ENCODE measurements at regions not wholly inside any gene's neighbourhood (a gene's known extent, or its start where the extent isn't known, plus 50 kb on each side); places are given as distances from the start of the nearest gene placed in this dataset.

GRCh38 chr7:34320412-34320811, 337.6 kb upstream of the NPSR1 start:
- Mint-ChIP-seq H3K27ac (ENCODE audit: low read depth) (no peak overlapping the region), H3K4me3 (no peak overlapping the region), H3K36me3 (ENCODE audit: insufficient read depth) (peaks cover 2% of the 10 kb centered on the region), H3K9me3 (no peaks in the 10 kb centered on the region), H3K27me3 (peaks cover 22% of the 10 kb centered on the region), H3K4me1 (peaks cover 5% of the 10 kb centered on the region)
- ATAC-seq (replicated peaks; ENCODE audit: extremely low read depth, poor library complexity, severe bottlenecking): no peak
- DNase-seq (ENCODE audit: low spot score in 2 of 2): no peak

GRCh38 chr7:34320926-34321661, 336.9 kb upstream of the NPSR1 start:
- DNase-seq (ENCODE audit: low spot score in 2 of 2): no peak
- Mint-ChIP-seq H3K36me3 (ENCODE audit: insufficient read depth) (peaks cover 2% of the 10 kb centered on the region), H3K27ac (ENCODE audit: low read depth) (no peak overlapping the region), H3K27me3 (peaks cover 22% of the 10 kb centered on the region), H3K4me3 (no peak overlapping the region), H3K9me3 (no peaks in the 10 kb centered on the region), H3K4me1 (peaks cover 5% of the 10 kb centered on the region)
- ATAC-seq (replicated peaks; ENCODE audit: extremely low read depth, poor library complexity, severe bottlenecking): peak; percentile 52

- Mint-ChIP-seq H3K36me3 (ENCODE audit: insufficient read depth) (peaks cover 2% of the 10 kb centered on the region), H3K4me1 (peaks cover 5% of the 10 kb centered on the region), H3K27me3 (peaks cover 22% of the 10 kb centered on the region), H3K9me3 (no peaks in the 10 kb centered on the region), H3K27ac (ENCODE audit: low read depth) (no peak overlapping the region), H3K4me3 (no peak overlapping the region)
- DNase-seq (ENCODE audit: low spot score in 2 of 2) (no peak), ATAC-seq (replicated peaks; ENCODE audit: extremely low read depth, poor library complexity, severe bottlenecking) (no peak)
Measured at GRCh38 chr7:34322841-34323240, 335.2 kb upstream of the NPSR1 start.

GRCh38 chr7:34327681-34328080, 330.3 kb upstream of the NPSR1 start:
- Mint-ChIP-seq H3K9me3 (no peaks in the 10 kb centered on the region), H3K27ac (ENCODE audit: low read depth) (no peak overlapping the region), H3K36me3 (ENCODE audit: insufficient read depth) (peaks cover 2% of the 10 kb centered on the region), H3K4me1 (no peaks in the 10 kb centered on the region), H3K4me3 (no peak overlapping the region), H3K27me3 (peaks cover 6% of the 10 kb centered on the region)
- no peak for ATAC-seq (replicated peaks; ENCODE audit: extremely low read depth, poor library complexity, severe bottlenecking)
- no peak for DNase-seq (ENCODE audit: low spot score in 2 of 2)

GRCh38 chr7:34330308-34330707, 327.7 kb upstream of the NPSR1 start:
- Mint-ChIP-seq H3K36me3 (ENCODE audit: insufficient read depth) (no peaks in the 10 kb centered on the region), H3K27me3 (no peaks in the 10 kb centered on the region), H3K9me3 (peaks cover 10% of the 10 kb centered on the region), H3K4me3 (no peak overlapping the region), H3K4me1 (no peaks in the 10 kb centered on the region), H3K27ac (ENCODE audit: low read depth) (no peak overlapping the region)
- no peak for ATAC-seq (replicated peaks; ENCODE audit: extremely low read depth, poor library complexity, severe bottlenecking)
- no peak for DNase-seq (ENCODE audit: low spot score in 2 of 2)

- Mint-ChIP-seq H3K9me3 (peaks cover 10% of the 10 kb centered on the region), H3K27ac (ENCODE audit: low read depth) (no peak overlapping the region), H3K4me3 (no peak overlapping the region), H3K27me3 (no peaks in the 10 kb centered on the region), H3K36me3 (ENCODE audit: insufficient read depth) (no peaks in the 10 kb centered on the region), H3K4me1 (no peaks in the 10 kb centered on the region)
- ATAC-seq (replicated peaks; ENCODE audit: extremely low read depth, poor library complexity, severe bottlenecking) (no peak), DNase-seq (ENCODE audit: low spot score in 2 of 2) (no peak)
Measured at GRCh38 chr7:34331102-34331501, 326.9 kb upstream of the NPSR1 start.

GRCh38 chr7:34332006-34332405, 326.0 kb upstream of the NPSR1 start:
- H3K27me3 Mint-ChIP-seq: no peaks in the 10 kb centered on the region
- no peak overlapping the region for H3K4me3 Mint-ChIP-seq

GRCh38 chr7:34333184-34333583, 324.8 kb upstream of the NPSR1 start:
- ATAC-seq (replicated peaks; ENCODE audit: extremely low read depth, poor library complexity, severe bottlenecking) (no peak), DNase-seq (ENCODE audit: low spot score in 2 of 2) (no peak)
- Mint-ChIP-seq H3K9me3 (peaks cover 17% of the 10 kb centered on the region), H3K27me3 (no peaks in the 10 kb centered on the region), H3K4me1 (no peaks in the 10 kb centered on the region), H3K4me3 (no peak overlapping the region), H3K27ac (ENCODE audit: low read depth) (no peak overlapping the region), H3K36me3 (ENCODE audit: insufficient read depth) (no peaks in the 10 kb centered on the region)

More at GRCh38 chr7:34332006-34332405, 326.0 kb upstream of the NPSR1 start:
- DNase-seq (ENCODE audit: low spot score in 2 of 2) (no peak), ATAC-seq (replicated peaks; ENCODE audit: extremely low read depth, poor library complexity, severe bottlenecking) (no peak)
- Mint-ChIP-seq H3K36me3 (ENCODE audit: insufficient read depth) (no peaks in the 10 kb centered on the region), H3K9me3 (peaks cover 10% of the 10 kb centered on the region), H3K4me1 (no peaks in the 10 kb centered on the region), H3K27ac (ENCODE audit: low read depth) (no peak overlapping the region)

- Mint-ChIP-seq H3K4me1 (no peaks in the 10 kb centered on the region), H3K27ac (ENCODE audit: low read depth) (no peak overlapping the region), H3K9me3 (peaks cover 17% of the 10 kb centered on the region), H3K27me3 (no peaks in the 10 kb centered on the region), H3K36me3 (ENCODE audit: insufficient read depth) (no peaks in the 10 kb centered on the region), H3K4me3 (no peak overlapping the region)
- ATAC-seq (replicated peaks; ENCODE audit: extremely low read depth, poor library complexity, severe bottlenecking) (no peak), DNase-seq (ENCODE audit: low spot score in 2 of 2) (no peak)
Measured at GRCh38 chr7:34333925-34334324, 324.1 kb upstream of the NPSR1 start.

GRCh38 chr7:34337163-34337562, 320.9 kb upstream of the NPSR1 start:
- H3K27me3 Mint-ChIP-seq: no peaks in the 10 kb centered on the region
- no peaks in the 10 kb centered on the region for H3K36me3 Mint-ChIP-seq (ENCODE audit: insufficient read depth)
- no peaks in the 10 kb centered on the region for H3K4me1 Mint-ChIP-seq
- ATAC-seq (replicated peaks; ENCODE audit: extremely low read depth, poor library complexity, severe bottlenecking) (no peak), DNase-seq (ENCODE audit: low spot score in 2 of 2) (no peak)
- H3K9me3 Mint-ChIP-seq: peaks cover 17% of the 10 kb centered on the region
- H3K4me3 Mint-ChIP-seq: no peak overlapping the region
- H3K27ac Mint-ChIP-seq (ENCODE audit: low read depth): no peak overlapping the region

- ATAC-seq (replicated peaks; ENCODE audit: extremely low read depth, poor library complexity, severe bottlenecking): no peak
- Mint-ChIP-seq H3K4me1 (no peaks in the 10 kb centered on the region), H3K9me3 (peaks cover 15% of the 10 kb centered on the region), H3K27ac (ENCODE audit: low read depth) (no peak overlapping the region), H3K4me3 (no peak overlapping the region), H3K36me3 (ENCODE audit: insufficient read depth) (no peaks in the 10 kb centered on the region), H3K27me3 (no peaks in the 10 kb centered on the region)
- no peak for DNase-seq (ENCODE audit: low spot score in 2 of 2)
Measured at GRCh38 chr7:34338961-34339526, 319.0 kb upstream of the NPSR1 start.

GRCh38 chr7:34341326-34341725, 316.7 kb upstream of the NPSR1 start:
- no peaks in the 10 kb centered on the region for H3K4me1 Mint-ChIP-seq
- no peaks in the 10 kb centered on the region for H3K27me3 Mint-ChIP-seq
- no peak for ATAC-seq (replicated peaks; ENCODE audit: extremely low read depth, poor library complexity, severe bottlenecking)
- no peak overlapping the region for H3K4me3 Mint-ChIP-seq
- no peaks in the 10 kb centered on the region for H3K36me3 Mint-ChIP-seq (ENCODE audit: insufficient read depth)
- peaks cover 7% of the 10 kb centered on the region for H3K9me3 Mint-ChIP-seq
- DNase-seq (ENCODE audit: low spot score in 2 of 2): no peak
- no peak overlapping the region for H3K27ac Mint-ChIP-seq (ENCODE audit: low read depth)

GRCh38 chr7:34342387-34342786, 315.6 kb upstream of the NPSR1 start:
- no peaks in the 10 kb centered on the region for H3K4me1 Mint-ChIP-seq
- no peak for DNase-seq (ENCODE audit: low spot score in 2 of 2)
- H3K36me3 Mint-ChIP-seq (ENCODE audit: insufficient read depth): no peaks in the 10 kb centered on the region
- H3K27ac Mint-ChIP-seq (ENCODE audit: low read depth): no peak overlapping the region
- no peak overlapping the region for H3K4me3 Mint-ChIP-seq
- peaks cover 3% of the 10 kb centered on the region for H3K9me3 Mint-ChIP-seq
- H3K27me3 Mint-ChIP-seq: no peaks in the 10 kb centered on the region
- ATAC-seq (replicated peaks; ENCODE audit: extremely low read depth, poor library complexity, severe bottlenecking): no peak

Measured in central memory CD8-positive, alpha-beta T cell (primary cell).